ENCODE measurements at regions not wholly inside any gene's neighbourhood (a gene's known extent, or its start where the extent isn't known, plus 50 kb on each side); places are given as distances from the start of the nearest gene placed in this dataset.

DNA sequence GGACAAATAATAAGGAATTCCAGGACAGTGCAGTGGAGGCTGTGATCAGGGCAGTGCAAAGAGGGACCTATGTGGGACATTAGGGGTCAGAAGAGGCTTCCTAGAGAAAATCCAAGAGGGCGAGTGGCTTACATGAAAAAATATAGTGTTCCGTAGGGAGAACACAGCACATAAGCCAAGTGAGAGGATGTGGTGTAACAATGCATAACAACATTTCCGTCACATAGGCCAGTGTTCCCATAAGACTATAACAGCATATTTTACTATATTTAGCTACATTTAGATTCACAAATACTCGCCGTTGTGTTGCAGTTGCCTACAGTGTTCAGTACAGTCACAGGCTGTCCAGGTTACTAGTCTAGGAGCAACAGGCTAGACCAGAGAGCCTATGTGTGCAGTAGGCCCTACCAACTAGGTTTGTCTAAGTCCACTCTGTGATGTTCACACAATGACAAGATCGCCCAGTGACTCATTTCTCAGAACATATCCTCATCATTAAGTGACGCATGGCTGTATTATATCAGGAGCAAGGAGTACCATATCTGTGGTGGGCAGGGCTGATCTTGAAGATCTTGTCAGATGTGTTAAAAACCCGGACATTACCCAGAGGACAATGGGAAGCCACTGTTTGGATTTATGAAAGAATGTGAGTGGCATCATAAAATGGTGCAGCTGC, 74.0 kb upstream of the TBL1X start:
- no peak for DNase-seq (ENCODE audit: insufficient read length, low spot score, missing footprints)
- no peak overlapping the region for H3K27ac ChIP-seq (ENCODE audit: low read depth, low read length)
- no peaks in the 10 kb centered on the region for H3K79me2 ChIP-seq (ENCODE audit: insufficient read depth, low read length)
- no peak overlapping the region for H3K4me2 ChIP-seq (ENCODE audit: insufficient read depth, low read length)
- H3K9me3 ChIP-seq (ENCODE audit: low read depth, low read length), result no peaks in the 10 kb centered on the region
- no peaks in the 10 kb centered on the region for H3K27me3 ChIP-seq (ENCODE audit: insufficient read depth, low read length)
- H2AFZ ChIP-seq (ENCODE audit: low read length), result no peak overlapping the region
- TF ChIP-seq CTCF (IDR thresholded peaks at IDR 0.05; ENCODE audit: extremely low read depth, low read depth, low read length), result no peak
- no peaks in the 10 kb centered on the region for H4K20me1 ChIP-seq (ENCODE audit: insufficient read depth, low read length)
- no peaks in the 10 kb centered on the region for H3K36me3 ChIP-seq (ENCODE audit: insufficient read depth, low read length)
- H3K4me3 ChIP-seq (ENCODE audit: insufficient read depth, low read length), result no peak overlapping the region
- H3K4me1 ChIP-seq (ENCODE audit: insufficient read depth, low read length), result peaks cover 2% of the 10 kb centered on the region

DNA sequence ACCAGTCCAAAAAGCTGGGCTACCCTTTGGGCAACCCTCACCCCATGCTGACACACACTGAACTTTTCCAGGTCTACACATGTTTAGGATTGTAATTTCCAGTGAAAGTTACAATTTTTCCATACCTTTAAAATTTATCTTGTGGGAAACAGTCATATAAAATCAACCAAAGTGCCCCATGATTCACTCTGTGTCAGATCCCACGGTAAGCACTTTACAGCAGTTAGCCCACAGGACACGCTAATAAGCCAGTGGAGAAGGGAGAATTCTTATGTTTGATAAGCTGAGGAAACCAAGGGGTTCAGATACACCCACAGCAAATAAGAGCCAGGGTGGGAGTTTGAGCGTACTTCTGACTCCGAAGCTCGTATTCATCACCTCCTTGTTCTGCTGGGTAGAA, 72.4 kb upstream of the TBL1X start:
- H3K9me3 ChIP-seq (ENCODE audit: low read depth, low read length), result no peaks in the 10 kb centered on the region
- no peaks in the 10 kb centered on the region for H3K27me3 ChIP-seq (ENCODE audit: insufficient read depth, low read length)
- no peak for TF ChIP-seq CTCF (IDR thresholded peaks at IDR 0.05; ENCODE audit: extremely low read depth, low read depth, low read length)
- peaks cover 2% of the 10 kb centered on the region for H3K4me1 ChIP-seq (ENCODE audit: insufficient read depth, low read length)
- H3K4me3 ChIP-seq (ENCODE audit: insufficient read depth, low read length), result no peak overlapping the region
- no peak overlapping the region for H3K27ac ChIP-seq (ENCODE audit: low read depth, low read length)
- no peak overlapping the region for H3K4me2 ChIP-seq (ENCODE audit: insufficient read depth, low read length)
- no peak overlapping the region for H2AFZ ChIP-seq (ENCODE audit: low read length)
- DNase-seq (ENCODE audit: insufficient read length, low spot score, missing footprints), result peak; percentile 77
- H3K79me2 ChIP-seq (ENCODE audit: insufficient read depth, low read length), result no peaks in the 10 kb centered on the region
- H4K20me1 ChIP-seq (ENCODE audit: insufficient read depth, low read length), result no peaks in the 10 kb centered on the region
- no peaks in the 10 kb centered on the region for H3K36me3 ChIP-seq (ENCODE audit: insufficient read depth, low read length)

DNA sequence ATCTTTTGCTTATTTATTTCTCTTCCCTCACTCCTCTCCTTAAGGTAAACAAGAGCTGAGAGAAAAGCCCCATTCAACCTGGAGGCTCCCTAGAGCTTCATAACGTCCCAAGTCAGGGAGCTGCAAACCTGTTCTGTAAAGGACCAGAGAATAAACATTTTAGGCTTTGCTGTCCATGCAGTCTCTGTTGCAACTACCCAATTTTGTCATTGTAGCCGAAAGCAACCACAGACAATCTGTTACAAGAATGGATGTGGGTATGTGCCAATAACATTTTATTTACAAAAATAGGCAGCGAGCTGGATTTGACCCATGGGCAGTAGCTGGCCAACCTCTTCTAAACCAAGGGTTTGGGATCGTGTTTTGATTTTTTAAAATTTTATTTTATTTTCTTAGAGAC, 71.3 kb upstream of the TBL1X start:
- TF ChIP-seq CTCF (IDR thresholded peaks at IDR 0.05; ENCODE audit: extremely low read depth, low read depth, low read length), result no peak
- Histone ChIP-seq H3K79me2 (ENCODE audit: insufficient read depth, low read length) (no peaks in the 10 kb centered on the region), H4K20me1 (ENCODE audit: insufficient read depth, low read length) (no peaks in the 10 kb centered on the region), H3K9me3 (ENCODE audit: low read depth, low read length) (no peaks in the 10 kb centered on the region), H3K27ac (ENCODE audit: low read depth, low read length) (no peak overlapping the region), H3K27me3 (ENCODE audit: insufficient read depth, low read length) (no peaks in the 10 kb centered on the region), H3K4me2 (ENCODE audit: insufficient read depth, low read length) (no peak overlapping the region), H3K4me1 (ENCODE audit: insufficient read depth, low read length) (peaks cover 2% of the 10 kb centered on the region), H2AFZ (ENCODE audit: low read length) (no peak overlapping the region), H3K36me3 (ENCODE audit: insufficient read depth, low read length) (no peaks in the 10 kb centered on the region), H3K4me3 (ENCODE audit: insufficient read depth, low read length) (no peak overlapping the region)
- DNase-seq (ENCODE audit: insufficient read length, low spot score, missing footprints), result no peak

- H3K4me1 ChIP-seq (ENCODE audit: insufficient read depth, low read length), result peaks cover 2% of the 10 kb centered on the region
- H3K9me3 ChIP-seq (ENCODE audit: low read depth, low read length), result no peaks in the 10 kb centered on the region
- DNase-seq (ENCODE audit: insufficient read length, low spot score, missing footprints), result no peak
- no peak overlapping the region for H3K4me2 ChIP-seq (ENCODE audit: insufficient read depth, low read length)
- no peak overlapping the region for H3K4me3 ChIP-seq (ENCODE audit: insufficient read depth, low read length)
- H3K36me3 ChIP-seq (ENCODE audit: insufficient read depth, low read length), result no peaks in the 10 kb centered on the region
- H3K27me3 ChIP-seq (ENCODE audit: insufficient read depth, low read length), result no peaks in the 10 kb centered on the region
- no peaks in the 10 kb centered on the region for H3K79me2 ChIP-seq (ENCODE audit: insufficient read depth, low read length)
- no peak overlapping the region for H3K27ac ChIP-seq (ENCODE audit: low read depth, low read length)
- H2AFZ ChIP-seq (ENCODE audit: low read length), result no peak overlapping the region
- H4K20me1 ChIP-seq (ENCODE audit: insufficient read depth, low read length), result no peaks in the 10 kb centered on the region
- no peak for TF ChIP-seq CTCF (IDR thresholded peaks at IDR 0.05; ENCODE audit: extremely low read depth, low read depth, low read length)
These were observed 70.6 kb upstream of the TBL1X start for GRCh38 chrX:9394212-9394611.
